Mucosa of gallbladder (tissue), 1 donor: ENCODE measurements at regions not wholly inside any gene's neighbourhood (a gene's known extent, or its start where the extent isn't known, plus 50 kb on each side); places are given as distances from the start of the nearest gene placed in this dataset.

Experiments used
- DNase-seq: peaks from one replicate; pipeline ENCODE4 v3.0.0-alpha.2; 2020; ENCODE audit warnings: low spot score
- donor health status: DM: no; HTN: no; CAD: no.

GRCh38 chr1:25056536-25056935, 126.5 kb upstream of the RUNX3 start:
- DNase-seq, result no peak

GRCh38 chr1:25055961-25056360, 125.9 kb upstream of the RUNX3 start:
- no peak for DNase-seq

GRCh38 chr1:25055324-25055780, 125.3 kb upstream of the RUNX3 start:
- DNase-seq, result no peak

GRCh38 chr1:25054526-25055323, 124.6 kb upstream of the RUNX3 start:
- no peak for DNase-seq

- no peak for DNase-seq
Observed at GRCh38 chr1:25053576-25054250, 123.6 kb upstream of the RUNX3 start.

GRCh38 chr1:25051906-25052305, 121.8 kb upstream of the RUNX3 start:
- no peak for DNase-seq

GRCh38 chr1:25051504-25051903, 121.4 kb upstream of the RUNX3 start:
- no peak for DNase-seq

- no peak for DNase-seq
Observed at GRCh38 chr1:25050165-25050564, 120.1 kb upstream of the RUNX3 start.

GRCh38 chr1:25049190-25049589, 119.1 kb upstream of the RUNX3 start:
- no peak for DNase-seq

- no peak for DNase-seq
Observed at GRCh38 chr1:25048728-25049127, 118.7 kb upstream of the RUNX3 start.

- DNase-seq, result no peak
Observed at GRCh38 chr1:25047506-25048240, 117.6 kb upstream of the RUNX3 start.

- no peak for DNase-seq
Observed at GRCh38 chr1:25046194-25046532, 116.1 kb upstream of the RUNX3 start.

- no peak for DNase-seq
Observed at GRCh38 chr1:25045480-25046193, 115.6 kb upstream of the RUNX3 start.

GRCh38 chr1:25043228-25043580, 113.1 kb upstream of the RUNX3 start:
- DNase-seq, result no peak

- DNase-seq, result no peak
Observed at GRCh38 chr1:25042331-25043227, 112.5 kb upstream of the RUNX3 start.

GRCh38 chr1:25041916-25042315, 111.8 kb upstream of the RUNX3 start:
- no peak for DNase-seq

GRCh38 chr1:25040122-25040685, 110.1 kb upstream of the RUNX3 start:
- no peak for DNase-seq

- no peak for DNase-seq
Observed at GRCh38 chr1:25039229-25039628, 109.2 kb upstream of the RUNX3 start.

- DNase-seq, result no peak
Observed at GRCh38 chr1:25038699-25039098, 108.6 kb upstream of the RUNX3 start.

GRCh38 chr1:25037174-25038074, 107.3 kb upstream of the RUNX3 start:
- DNase-seq, result no peak
